Fibroblast of skin of back (primary cell): ENCODE measurements at regions not wholly inside any gene's neighbourhood (a gene's known extent, or its start where the extent isn't known, plus 50 kb on each side); places are given as distances from the start of the nearest gene placed in this dataset.
A peak's percentile ranks its signal among the peaks of the same experiment; 100 is the strongest.

ENCODE experiments used
- DNase-seq: peaks from one replicate; pipeline ENCODE4 v3.0.0-alpha.2; 2013

DNA sequence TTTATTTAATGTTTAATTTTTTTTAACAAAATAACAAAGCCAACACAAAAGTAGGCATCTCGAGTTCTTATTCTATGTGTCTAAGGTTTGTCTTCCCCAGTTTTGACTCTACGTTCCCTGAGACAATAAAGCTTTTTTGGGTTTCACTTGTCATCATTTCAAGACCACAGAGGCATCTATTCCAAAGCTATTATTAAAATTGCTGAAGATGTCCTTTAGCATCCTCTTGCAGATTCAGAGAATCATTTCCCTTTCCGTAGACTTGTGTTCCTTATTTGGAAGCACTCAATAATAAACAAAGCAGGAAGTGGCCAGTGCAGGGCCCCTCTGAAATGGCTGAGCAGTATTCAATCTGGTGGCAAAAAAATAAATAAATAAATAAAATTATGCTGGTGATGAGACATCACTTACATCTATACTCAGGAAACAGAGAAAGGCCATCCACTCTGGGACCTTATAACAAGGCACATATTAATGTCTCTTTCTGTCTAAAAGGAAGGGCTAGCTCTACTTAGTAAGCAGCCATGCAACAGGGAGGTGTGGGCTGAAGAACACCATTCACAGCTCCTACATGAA, 362.3 kb downstream of the WDR72 start:
- DNase-seq, result no peak

GRCh38 chr15:53395871-53396270, 363.6 kb downstream of the WDR72 start:
- DNase-seq, result no peak

DNA sequence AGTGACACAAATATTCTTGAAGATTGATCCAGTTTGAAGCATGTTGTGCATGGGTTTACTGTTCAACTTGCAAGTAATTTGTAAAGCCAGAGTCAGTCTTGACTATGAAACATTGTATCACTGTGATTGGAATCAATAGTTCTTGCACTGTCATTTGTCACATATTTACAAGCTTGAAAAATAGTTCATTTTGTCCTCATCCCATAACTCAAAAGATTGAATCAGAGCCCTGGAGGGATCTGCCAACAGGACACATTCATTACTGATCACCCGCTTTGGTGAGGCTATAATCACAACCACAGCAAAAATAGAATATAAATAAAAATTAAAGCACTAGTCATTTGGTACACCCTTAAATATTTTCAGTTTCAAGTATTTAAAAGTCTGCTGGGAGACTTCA, 368.9 kb downstream of the WDR72 start:
- DNase-seq, result no peak

GRCh38 chr15:53389271-53390037, 370.0 kb downstream of the WDR72 start:
- no peak for DNase-seq

GRCh38 chr15:53384417-53384816, 375.0 kb downstream of the WDR72 start:
- DNase-seq, result no peak

DNA sequence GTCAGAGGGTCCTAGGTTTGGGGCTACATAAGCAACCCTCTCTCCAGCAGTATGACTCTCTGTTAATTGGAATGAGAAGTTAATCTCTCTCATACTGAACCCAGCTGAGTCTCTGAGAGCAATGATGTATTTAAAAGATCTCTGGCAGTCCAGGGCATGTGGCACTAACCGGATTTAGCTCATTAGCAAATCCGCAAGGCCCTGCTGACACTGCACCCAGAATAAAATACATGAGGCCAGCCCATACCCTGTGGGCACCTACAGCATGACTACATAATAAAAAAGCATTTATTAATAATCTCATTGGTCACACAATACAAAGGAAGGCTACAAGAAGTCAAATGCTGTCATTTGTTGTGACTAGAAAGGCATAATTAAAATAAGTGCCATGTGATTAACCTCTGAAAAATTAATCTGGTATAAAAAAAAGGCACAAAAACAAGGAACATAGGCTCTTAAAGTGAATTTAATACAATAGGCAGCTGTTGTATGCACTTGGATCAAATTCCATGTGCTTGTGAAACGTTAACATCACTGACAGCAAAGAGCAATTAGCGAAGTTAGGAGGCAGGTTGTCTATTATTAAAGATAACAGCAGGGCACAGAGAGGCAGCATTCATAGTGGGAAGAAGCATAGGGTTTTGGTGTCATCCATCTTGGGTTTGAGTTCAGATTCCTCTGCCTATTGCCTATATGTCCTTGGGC, 381.2 kb downstream of the WDR72 start:
- no peak for DNase-seq

DNA sequence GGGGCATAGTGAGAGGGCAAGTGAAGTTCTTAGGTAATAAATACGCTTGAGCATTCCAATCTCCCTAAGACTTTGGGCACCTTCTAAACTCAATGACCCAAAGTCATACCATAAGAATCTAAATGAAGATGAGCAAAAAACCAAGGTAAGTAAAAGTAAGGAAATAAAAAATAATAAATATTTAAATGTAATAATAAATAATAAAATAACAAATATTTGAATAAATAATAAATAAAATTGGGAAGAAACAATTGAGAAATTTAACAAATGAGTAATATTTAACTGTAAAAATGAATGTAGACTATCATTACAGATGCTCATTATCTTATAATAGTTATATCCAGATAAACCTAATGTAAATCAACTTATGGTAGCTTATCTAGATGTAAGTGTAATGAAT, 391.7 kb downstream of the WDR72 start:
- no peak for DNase-seq

DNA sequence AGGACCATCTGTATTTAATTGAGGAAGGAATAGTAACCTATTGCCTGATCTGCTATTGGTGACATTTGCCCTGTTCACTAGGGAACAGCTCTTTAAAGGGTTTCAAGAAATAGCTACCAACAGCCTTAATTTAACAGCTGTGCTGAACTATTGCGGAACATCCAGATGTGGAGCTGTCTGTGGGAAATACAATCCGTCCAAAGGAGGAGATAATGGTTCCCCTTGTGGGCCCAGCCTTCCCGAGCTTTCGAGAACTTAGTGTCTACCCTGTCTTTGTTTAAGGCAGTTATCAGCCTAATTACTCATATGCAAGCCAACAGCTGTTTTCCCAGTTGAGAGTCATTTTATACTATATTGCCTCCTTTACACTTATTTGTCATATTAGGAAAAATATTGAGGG, 398.6 kb downstream of the WDR72 start:
- no peak for DNase-seq

DNA sequence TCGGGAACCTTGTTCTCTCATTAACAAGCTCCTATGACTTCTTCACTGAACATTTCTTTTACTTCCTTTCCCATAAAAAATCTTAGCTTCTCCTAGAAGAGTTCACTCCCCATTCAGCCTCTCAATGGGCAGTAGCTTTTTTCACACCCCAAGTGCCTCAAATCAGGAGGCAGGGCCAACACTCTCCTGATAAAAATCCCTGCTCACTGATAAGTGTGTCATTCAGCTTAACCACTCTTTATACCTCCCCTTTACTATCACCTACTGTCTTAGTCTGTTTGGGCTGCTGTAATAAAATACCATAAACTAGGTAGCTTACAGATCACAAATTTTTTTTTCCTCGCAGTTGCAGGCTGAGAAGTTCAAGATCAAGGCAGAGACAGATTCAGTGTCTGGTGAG, 400.4 kb downstream of the WDR72 start:
- DNase-seq, result no peak

- no peak for DNase-seq
Observed at GRCh38 chr15:53354874-53355273, 404.6 kb downstream of the WDR72 start.

DNA sequence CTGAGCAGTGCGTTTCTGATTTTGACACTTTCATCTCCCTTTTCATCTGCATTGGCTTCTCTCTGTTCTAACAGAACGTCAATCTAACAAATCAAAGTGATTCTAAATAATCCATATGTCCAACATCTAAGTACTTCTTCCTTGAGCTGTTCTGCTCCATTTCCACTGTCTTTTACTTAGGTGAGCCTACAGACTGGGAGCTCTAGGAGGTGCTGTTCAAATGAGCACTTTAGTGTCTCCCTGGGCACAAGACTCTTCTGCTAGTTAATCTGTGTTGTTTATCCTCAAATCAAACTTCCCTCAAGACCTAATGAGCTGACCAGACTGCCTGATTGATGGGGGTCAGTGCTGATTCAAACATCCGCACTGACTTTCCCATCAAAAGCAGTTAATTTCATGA, 408.1 kb downstream of the WDR72 start:
- no peak for DNase-seq

- DNase-seq, result no peak
Observed at GRCh38 chr15:53346583-53346982, 412.9 kb downstream of the WDR72 start.

GRCh38 chr15:53331328-53332190, 427.9 kb downstream of the WDR72 start:
- DNase-seq, result no peak

GRCh38 chr15:53328341-53328740, 431.1 kb downstream of the WDR72 start:
- DNase-seq, result no peak

DNA sequence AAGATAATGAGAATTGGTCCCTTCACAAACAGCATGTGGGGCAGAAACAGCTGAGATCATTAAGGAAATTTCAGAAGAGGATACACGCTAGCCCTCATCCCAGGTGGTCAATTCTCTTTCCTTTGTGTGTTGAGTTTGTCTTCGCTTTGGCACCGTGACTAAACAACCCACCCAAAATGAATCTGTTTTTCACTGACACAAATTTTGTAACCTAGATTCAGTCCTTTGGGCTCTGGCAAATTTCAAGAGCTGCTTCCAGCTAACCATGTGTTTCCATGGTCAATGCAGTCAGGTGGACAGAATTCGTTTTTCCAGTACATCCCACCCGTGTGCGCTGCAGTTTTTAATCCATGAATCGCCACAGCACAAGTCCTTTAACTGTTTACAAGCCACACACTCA, 435.4 kb downstream of the WDR72 start:
- DNase-seq, result no peak

DNA sequence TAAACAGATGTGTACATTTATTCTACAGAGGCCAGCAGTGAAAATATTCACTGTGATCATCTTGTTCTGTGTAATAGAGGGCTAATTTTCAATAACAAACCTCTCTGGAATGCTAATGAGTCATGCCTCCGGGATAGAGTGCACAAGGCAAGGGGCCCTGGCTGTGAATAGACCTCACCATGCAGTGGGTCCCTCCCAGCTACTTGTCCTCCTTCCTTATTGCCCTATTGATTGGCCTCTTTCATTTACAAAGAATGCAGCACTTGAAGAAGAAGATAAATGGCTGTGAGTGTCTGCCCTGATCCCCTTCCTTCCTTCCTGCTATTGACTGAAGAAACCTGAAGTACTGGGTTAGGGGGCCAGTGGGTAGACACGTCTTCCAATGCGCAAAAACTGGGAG, 436.3 kb downstream of the WDR72 start:
- peak; percentile 17 for DNase-seq

GRCh38 chr15:53320816-53321215, 438.6 kb downstream of the WDR72 start:
- DNase-seq, result no peak

DNA sequence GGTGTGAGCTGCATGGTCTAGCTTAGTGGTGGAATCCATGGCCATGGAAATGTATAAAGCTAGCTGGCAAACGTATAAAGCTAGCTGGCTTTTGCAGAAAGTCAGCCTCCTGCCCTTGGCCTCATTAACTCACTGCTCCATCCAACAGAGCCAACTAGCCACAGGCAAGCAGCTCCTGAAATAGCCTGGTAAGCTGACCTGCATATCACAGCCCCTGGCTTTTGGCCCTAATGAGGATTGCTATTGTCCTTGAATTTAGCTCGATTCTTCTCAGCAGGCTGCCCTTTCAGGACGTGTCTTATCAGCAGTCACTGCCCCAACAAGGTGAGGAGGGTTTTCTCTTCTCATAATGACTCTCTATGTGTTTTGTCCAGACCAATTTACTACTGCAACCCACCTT, 446.8 kb downstream of the WDR72 start:
- DNase-seq, result no peak

GRCh38 chr15:53310709-53311108, 448.8 kb downstream of the WDR72 start:
- DNase-seq, result no peak

DNA sequence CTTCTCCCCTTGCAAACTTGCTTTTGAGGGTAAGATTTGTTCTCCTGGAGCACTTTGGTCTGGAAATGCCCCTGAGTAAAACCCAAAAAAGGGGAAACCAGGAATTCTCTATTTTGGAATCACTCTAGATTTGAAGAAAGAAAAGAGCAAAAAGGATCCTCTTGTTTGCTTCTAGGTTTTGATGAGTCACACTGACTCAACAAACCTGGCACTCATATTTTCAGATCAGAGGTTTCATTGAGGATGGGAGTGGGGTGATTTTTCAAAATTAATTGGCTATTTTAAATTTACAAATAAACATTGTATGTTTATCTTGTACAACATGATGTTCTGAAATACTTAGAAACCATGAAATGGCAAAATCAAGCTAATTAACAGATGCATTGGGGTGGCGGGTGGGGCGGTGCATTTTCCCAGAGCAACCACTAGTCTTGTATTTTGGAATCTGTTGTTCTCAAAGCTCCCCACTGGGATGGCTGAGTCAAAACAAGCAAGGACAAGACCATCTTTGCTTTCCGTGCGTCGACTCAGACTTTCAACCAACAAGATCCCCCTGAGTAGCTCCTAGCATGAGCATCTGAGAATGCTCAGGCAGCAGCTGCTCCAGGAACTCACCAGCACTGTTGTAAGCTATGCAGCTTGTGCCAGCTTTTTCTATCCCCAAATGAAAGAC, 451.4 kb downstream of the WDR72 start:
- no peak for DNase-seq

DNA sequence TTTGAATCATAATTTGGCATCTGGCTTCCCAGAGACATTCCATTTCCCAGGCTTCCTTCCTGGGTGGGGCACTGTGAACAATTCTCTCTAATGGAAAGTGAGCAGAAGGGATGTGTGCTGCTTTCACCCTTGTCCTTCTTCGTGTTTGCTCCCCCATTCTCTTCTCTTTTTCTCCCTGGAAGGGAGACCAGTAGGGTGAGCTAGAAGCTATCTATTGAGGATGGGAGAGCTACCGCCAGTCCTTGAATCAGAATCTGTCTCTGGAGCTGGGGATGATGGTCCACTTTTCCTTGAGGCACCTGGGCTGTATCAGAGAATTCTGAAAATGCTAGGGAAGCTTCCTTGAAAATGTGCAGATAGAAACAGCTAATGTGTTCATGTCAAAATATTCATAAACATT, 453.9 kb downstream of the WDR72 start:
- DNase-seq, result no peak

- DNase-seq, result no peak
Observed at GRCh38 chr15:53305101-53305500, 454.4 kb downstream of the WDR72 start.
